A172 (cell line): ENCODE measurements at regions not wholly inside any gene's neighbourhood (a gene's known extent, or its start where the extent isn't known, plus 50 kb on each side); places are given as distances from the start of the nearest gene placed in this dataset.
"Not testable (repeated sequence)": the region's sequence is repeated elsewhere in the genome, so short reads cannot be mapped to it uniquely, and the experiment has no call there.

Source experiments
- DNase-seq: peaks from one replicate; pipeline ENCODE4 v3.0.0-alpha.2; 2015; ENCODE audit warnings: low spot score

DNA sequence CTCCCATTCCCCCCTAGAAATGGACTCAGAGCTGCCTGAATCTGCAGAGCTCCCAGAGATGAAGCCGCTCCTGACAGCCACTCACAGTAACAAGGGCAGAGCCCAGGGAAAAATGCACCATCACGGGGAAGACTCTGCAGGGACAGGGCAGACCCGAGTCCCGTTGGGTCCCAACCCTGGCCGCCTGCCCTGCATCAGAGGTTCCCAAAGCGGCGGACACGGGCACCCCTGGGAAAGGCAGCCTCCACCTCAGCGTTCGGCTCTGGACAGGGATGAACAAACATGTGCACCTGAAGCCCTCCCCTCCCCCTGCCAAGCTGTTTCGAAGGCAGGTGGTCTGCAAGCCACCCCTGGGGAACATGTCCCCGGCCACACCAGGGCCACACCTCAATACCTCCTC, 320.4 kb downstream of the ADGRD1 start:
- DNase-seq, result no peak

DNA sequence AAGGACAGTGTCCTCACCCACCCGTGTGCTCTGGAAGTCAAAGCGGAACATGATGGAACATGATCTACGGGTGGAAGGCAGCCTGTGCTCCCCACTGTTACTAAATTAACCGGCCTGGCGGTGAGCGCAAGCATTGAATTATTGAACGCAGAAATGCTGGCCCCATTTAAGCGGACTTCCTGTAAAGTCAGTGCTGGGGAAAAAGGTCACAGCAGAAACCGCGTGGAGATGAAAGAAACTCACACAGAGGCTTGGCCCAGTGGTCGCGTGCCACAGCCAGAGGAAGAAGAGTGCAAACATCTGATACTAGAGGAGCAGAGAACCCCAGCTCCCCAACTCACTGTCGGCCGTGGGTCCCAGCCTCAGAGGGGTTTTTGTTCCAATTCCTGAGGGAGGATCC, 321.2 kb downstream of the ADGRD1 start:
- DNase-seq, result no peak

GRCh38 chr12:131275824-131276223, 322.1 kb downstream of the ADGRD1 start:
- no peak for DNase-seq

- DNase-seq, result no peak
Observed at GRCh38 chr12:131276501-131277185, 322.9 kb downstream of the ADGRD1 start.

DNA sequence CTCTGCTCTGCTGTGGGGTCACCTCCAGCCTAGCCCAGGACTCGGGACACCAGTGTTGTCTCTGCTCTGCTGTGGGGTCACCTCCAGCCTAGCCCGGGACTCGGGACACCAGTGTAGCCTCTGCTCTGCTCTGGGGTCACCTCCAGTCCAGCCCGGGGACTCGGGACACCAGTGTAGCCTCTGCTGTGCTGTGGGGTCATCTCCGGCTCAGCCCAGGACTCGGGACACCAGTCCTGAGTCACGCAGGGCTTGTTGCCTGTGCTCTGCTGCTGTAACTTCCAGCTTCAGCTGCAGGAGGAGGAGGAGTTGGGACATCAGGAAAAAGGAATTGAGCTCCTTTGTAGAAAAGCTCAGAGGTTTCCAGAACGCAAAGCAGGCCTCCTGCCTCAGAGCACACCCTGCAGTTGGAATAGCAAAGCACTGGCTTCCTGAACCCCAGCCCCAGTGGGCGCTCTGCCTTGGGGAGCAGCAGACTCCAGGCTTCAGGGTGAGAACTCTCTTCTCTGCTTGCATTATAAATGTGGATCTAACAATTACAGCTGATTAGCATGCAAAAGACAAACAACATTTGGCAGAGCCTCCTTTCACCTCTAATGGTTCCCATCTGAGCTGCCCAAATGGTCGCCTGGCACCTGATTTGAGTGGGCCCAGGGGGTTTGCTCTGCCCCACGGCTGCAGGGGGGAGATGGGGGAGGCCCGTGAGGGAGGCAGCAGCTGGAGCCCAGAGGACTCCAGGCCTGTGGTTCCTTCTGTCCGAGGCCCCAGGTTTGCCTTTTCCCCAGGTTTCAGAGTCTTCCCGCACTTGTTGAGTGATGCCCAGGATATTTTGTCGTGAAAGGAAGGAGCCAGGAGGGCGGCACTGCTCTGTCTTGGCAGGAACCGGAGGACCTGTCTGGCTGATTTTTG, 323.7 kb downstream of the ADGRD1 start:
- DNase-seq, result not testable (repeated sequence)

DNA sequence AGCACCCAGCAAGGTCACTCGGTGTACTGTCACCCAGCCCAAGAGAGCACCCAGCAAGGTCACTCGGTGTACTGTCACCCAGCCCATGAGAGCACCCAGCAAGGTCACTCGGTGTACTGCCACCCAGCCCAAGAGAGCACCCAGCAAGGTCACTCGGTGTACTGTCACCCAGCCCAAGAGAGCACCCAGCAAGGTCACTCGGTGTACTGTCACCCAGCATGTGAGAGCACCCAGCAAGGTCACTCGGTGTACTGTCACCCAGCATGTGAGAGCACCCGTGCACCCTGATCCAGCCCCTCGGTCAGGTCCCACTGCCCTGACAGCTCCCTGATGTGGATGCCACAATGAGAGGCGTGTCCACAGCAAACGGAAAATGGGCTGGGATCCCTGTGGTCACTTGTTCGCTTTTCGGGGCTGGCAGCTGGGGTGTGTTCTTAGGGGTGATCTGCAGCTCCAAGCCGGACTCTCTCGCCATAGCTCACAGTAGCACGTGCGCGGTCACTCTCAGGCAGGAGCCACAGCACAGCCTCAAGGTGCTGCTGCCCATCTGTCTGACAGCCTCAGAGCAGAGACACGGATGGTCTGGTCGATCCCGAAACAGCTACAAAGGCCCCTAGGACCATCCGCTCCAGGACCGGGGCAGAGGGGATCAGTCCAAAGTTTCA, 324.9 kb downstream of the ADGRD1 start:
- DNase-seq, result not testable (repeated sequence)

DNA sequence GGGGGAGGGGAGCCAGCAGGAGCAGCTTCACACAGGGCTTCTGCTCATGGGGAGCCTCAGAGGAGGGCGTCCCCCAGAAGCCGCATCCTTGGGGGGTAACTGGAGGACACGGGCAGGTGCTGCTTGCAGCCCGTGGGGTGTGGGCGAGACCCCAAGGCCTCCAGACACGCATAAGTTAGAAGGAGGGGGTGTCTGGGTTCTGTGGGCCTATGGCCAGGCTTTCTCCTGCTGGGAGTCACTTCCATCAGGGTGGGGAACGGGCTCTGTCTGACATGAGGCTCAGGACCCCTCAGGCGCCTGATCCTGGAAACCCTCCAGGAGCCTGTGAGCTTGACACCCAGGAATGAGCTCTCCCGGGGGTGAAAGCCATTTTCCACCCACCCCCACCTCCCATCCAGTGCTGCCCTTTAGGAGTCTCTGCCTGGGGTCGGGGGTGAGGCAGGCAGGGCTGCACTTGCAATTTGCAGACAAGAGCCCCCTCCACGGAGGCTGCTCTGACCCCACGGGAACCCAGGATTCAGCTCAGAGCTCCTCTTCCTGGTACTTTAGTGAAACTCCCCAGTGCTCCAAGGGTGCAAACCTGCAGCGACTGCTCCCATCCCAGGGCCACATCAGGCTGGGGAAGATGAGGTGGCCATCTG, 325.7 kb downstream of the ADGRD1 start:
- DNase-seq, result no peak

GRCh38 chr12:131280426-131280825, 326.7 kb downstream of the ADGRD1 start:
- DNase-seq, result no peak

DNA sequence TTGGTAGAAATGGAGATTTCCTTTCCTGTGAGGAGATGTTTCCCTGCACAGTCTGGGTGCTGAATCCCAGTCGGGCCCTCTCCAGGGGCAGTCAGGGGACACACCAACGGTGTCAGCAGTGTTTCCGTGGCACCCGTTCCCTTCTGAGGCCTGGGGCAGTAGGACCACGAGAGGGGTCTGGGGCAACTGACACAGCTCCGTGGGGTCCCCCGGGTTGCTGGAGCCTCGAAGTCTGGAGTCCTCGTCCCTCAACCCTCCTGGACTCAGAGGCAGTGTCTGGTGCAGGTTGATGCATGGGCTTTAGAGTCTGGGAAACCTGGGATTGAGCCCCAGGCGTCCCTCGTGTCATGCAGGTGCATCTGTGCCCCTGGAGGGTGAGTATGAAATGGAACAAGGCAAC, 327.3 kb downstream of the ADGRD1 start:
- no peak for DNase-seq

DNA sequence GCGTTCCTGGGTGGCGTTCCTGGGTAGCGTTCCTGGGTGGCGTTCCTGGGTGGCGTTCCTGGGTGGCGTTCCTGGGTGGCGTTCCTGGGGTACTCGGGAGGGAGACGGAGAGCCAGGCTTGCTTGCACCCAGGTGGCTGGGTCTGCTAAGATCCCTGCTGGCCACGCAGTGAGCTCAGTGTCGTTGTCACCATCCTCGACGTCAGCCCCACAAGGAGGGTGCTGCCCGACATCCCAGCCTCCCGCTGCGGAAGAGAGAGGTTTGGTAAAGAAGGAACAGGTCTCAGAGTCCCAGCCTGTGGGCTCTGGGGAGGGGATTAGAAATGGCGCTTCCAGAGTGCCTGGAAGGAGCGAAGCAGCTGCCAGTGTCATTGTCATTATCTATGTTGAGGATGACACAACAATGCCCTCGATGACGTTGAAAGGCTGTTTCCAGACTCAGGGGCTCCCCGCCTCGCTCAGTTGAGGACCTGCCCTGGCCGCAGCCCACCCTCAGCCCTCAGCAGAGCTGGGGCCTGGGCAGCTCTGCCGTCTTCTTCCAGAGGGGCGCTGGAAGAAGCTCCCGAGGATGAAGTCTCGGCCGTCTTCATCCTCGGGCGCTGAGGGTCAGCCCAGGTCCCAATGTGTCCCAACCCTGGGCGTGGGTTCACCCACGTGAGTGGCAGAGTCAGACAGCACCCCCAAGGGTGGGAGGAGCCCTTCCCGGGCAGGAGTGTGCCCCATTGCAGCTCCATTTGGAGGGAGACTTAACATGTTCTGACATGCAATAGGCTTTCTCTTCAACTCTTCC, 328.8 kb downstream of the ADGRD1 start:
- DNase-seq, result no peak

- no peak for DNase-seq
Observed at GRCh38 chr12:131283191-131283861, 329.6 kb downstream of the ADGRD1 start.

DNA sequence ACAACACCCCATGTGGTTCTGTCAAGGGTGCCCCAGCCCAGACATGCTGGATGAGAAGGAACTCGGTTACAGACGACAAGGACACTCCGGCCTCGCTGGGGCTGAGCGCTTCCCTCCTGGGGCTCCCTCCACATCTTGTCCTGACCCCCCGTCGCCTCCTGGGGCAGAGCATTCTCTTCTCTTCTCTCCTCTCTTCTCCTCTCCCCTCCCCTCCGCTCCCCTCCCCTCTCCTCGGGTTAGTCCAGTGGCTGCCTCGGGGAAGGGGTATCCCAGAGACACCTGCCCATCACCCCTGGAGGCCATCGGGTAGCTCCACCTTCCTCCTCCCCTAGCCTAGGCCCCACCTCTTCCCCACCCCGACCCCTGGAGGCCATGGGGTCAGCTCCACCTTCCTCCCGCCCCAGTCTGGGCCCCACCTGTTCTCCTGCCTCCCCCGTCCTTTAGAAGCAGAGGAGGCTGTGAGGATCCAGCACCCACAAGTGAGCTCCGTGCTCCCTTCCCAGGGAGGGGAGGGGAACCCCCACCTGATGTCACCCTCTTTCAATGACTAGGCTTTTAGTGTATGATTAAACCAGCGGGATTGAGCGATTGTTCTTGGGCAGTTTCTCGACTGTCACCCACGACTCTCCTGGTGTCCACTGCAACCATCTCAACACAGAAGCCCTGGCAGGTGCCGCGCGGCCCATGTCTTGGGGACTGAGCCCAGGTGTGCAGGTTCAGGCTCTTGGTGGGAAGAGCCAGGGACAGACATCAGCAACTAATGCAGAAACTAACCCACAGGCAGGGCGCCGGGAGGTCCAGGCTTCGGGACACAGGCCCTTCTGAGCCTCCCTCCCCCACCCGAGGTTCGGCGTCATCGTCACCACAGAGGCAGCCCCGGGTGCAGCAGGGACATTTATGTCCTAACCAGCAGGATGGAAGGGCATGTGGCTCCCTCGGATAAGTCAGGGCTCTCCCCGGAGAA, 330.4 kb downstream of the ADGRD1 start:
- DNase-seq, result not testable (repeated sequence)

- peak; percentile 18 for DNase-seq
Observed at GRCh38 chr12:131284954-131285904, 331.5 kb downstream of the ADGRD1 start.

DNA sequence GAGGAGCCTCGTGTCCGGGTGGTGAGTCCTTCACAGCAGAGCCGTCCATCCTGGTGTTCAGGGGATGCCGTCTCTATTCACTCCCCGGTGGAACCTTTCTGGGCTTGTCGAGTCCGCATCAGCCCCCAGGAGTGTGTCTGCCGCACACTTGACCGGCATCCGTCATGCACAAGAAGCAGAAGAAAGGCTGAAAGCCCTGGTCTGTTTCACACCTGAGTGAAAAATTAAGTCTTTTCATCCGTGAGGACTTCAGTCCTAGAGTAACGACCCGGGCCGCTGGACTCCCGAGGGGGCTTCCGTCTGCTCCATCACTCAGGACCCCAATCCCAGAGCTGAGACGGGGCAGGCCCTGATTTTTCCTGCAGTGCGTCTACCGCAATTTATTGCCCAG, 332.2 kb downstream of the ADGRD1 start:
- not testable (repeated sequence) for DNase-seq

- DNase-seq, result not testable (repeated sequence)
Observed at GRCh38 chr12:131286301-131286700, 332.6 kb downstream of the ADGRD1 start.

GRCh38 chr12:131287015-131287937, 333.6 kb downstream of the ADGRD1 start:
- DNase-seq, result no peak
